HG03558 (cell line): ENCODE measurements at regions not wholly inside any gene's neighbourhood (a gene's known extent, or its start where the extent isn't known, plus 50 kb on each side); places are given as distances from the start of the nearest gene placed in this dataset.

Experiments used
- ATAC-seq: cut with Tn5 transposase; IDR thresholded peaks from one replicate; pipeline ENCODE4 v1.9.1; 2021; ENCODE audit warnings: moderate number of reproducible peaks; ENCODE audit not compliant: unreplicated experiment; ENCODE audit errors: extremely low read depth

DNA sequence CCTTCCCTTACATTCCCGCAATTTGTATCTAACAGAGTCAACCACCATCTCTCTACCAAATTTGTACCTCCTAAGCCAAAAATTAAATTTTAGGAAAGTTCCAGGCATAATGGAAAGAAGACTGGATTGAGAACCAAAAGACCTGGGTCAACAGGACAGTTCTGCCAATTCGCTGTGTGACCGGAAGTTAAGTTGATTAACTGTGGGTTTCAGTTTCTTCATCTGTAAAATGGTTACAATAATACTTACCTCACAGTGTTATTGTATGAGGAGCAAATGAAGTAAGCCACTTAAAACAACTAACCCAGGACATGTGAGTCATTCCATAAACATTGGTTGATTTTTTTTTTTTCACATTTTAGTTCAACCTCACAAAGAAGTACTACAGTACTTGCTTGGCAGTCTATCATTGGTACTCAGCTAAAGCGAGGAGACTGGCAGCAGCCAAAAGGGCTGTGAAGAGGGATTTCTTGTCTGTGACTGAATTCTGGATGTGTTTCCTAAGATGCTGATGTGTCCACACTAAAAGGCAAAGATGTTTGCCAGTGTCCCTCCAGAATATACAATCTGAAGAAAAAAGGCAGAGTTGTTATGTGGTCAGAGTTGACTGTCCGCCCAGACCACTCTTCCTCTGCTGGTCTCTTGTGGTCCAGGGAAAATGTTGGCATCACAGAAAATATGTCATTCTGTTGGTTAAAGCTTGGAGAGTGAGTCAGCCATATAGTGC is 198.6 kb downstream of the TLE1 start:
- no peak for ATAC-seq

DNA sequence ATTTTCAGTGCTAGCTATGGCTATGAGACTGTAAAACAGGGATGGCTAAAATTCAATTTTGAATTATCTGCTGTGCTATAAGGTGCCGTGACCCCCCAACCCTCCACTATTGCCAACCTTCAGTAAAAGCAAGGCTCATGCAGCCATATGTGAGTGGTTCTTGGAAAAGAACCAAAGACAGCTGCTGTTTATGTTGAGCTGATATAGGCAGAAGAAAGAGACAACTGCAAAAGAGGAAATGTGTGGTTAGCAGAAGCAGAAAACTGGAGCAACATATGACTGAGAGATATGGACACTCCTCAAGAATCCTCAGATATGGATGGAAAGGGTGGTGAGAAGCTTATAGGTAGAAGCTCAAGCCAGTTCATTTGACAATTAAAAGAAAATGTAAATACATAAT is 200.3 kb downstream of the TLE1 start:
- ATAC-seq: no peak

DNA sequence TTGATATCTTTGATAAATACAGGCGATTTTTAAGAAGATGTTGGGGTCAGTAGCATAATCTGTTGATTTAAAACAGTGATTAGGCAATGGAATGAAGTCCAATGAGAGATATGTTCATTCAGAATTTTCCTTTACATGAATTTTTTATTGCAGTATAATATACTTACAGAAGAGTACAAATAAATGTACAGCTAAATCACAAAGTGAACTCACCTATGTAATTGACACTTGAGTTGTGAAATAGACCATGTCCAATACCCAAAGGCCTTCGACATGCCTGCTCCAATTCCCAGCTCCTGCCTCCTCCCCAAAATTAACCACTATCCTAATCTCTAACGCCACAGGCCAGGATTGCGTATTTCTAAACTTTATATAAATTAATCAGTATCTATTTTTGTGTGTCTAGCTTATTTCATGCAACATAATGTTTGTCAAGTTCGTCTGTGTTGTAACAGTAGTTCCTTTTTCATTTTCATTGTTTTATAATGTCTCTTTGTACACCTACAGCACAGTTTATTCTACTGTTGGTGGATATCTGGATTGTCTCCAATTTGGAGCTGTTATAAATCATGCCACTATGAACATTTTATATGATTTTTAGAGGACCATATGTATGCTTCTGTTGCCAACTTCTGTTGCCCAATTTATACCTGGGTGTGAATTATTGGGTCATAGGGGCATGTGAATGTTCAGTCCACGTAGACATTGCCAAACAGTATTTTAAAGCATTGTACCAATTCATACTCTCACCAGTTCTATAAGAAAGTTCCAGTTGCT is 208.3 kb downstream of the TLE1 start:
- ATAC-seq: no peak

DNA sequence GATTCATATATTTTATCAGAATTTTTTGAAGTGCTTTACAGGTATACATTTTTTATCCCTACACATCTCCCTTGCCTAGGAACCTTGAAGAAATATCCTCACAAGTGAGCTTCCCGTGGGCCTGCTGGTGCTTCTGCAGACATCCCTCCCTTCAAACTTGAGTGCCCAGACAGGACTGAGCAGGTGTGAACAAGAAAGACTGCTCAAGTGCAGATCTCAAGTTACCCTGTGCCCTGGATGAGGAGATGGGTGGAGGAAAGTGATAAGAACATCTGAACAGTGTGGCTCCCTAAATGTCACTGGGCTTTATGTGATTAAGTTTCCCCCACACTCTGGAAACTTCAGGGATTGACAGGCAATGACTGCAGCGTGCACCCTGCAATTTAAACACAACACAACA is 209.8 kb downstream of the TLE1 start:
- no peak for ATAC-seq

DNA sequence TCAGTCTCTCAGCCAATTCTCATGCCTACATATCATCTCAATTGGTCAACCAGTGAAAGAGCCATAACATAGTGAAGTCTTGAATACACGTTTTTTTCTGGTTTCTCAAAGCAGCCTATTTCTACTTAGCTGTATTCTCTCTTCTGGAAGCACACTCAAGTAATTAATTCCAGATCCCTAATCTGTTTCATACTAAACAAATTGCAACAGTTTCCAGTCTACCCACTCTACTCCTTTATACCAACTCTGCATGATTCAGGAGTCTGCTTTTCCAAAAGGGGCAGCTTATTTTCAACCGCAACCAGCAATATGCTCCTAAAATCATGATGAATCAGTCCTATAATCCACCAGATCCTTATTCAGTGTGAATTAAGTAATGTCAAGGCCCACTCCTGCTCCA is 211.7 kb downstream of the TLE1 start:
- ATAC-seq: no peak

DNA sequence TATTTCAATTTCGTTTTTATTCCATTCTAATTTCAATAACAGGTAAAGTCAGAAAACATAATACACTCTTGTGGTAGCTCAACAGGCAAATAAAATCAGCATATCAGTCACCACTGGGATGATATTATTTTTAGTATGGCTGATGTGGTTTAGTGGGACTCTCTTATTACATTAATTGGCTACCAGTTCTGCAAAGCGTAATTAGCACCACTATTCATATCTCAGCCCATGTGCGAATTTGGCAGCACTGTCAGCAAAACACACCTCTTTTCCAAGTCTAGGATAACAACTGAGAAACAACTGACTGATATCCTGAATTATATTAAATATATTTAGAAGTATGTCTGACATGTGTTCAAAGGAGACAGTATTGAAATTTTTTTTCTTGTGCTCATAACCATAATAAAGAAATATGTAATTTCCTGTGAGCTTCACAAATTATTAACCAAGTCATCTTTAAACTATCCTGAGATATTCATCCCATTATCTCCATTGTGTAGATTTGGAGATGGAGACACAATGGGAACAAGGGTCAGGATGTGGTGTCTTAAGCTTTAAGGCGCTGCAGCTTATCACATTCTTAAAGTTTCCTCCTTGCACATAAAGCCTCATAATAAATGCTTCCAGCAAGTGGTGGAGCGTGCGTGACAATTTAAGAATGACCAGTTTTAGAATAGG is 212.4 kb downstream of the TLE1 start:
- no peak for ATAC-seq

DNA sequence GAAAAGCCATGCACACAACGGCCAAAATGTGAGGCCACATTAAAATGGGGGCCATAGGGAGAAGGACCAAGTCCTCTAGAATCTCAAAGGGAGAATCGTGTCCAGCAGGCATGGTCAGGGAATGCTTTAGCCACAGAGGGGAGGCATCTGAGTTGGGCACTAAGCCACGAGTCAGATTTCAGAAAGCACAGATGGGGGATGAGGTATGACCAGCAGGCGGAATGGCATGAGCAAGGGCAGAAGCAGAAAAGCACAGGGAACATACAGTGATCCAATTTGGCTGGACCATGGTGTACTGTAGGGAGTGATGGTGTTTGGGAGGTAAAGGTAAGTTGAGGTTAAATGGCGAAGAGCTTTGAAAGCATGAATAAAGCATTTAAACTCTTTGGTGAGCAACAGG is 214.6 kb downstream of the TLE1 start:
- ATAC-seq: no peak

DNA sequence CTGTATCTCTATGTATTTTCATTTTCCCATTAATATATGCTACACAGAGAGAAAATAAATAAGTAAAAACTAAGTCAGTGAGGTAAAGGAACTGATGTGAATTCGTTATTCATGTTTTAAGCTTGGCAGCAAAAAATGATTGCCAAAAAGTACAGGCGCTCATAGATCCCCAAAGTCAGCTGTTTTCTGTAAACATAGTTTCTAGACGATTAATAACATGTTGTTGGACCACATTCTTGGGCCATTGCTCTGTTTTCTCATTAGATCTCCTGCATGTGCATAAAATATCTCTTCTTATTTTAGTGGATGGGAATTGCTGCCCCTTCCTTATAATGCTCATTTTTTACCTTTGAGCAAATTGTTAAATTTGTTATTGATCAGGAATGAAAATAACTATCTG is 215.2 kb downstream of the TLE1 start:
- no peak for ATAC-seq

DNA sequence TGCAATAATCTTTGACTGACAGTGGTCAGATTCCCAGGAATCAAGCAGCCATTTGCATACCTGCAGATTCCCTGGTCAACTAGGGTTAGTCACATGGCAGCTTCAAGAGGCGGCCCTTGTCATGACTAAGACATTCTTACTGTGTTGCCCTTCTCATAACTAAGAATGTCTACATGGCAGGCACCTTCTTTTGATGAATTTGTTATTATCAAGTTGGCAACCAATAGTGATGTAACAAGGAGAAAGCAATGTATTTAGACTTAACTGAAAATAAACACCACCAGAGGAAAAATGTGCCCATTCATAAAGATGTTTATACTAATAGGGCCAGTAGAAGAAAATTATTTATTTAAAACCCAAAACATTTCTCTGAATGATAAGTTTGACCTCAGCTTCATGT is 215.6 kb downstream of the TLE1 start:
- ATAC-seq: no peak

DNA sequence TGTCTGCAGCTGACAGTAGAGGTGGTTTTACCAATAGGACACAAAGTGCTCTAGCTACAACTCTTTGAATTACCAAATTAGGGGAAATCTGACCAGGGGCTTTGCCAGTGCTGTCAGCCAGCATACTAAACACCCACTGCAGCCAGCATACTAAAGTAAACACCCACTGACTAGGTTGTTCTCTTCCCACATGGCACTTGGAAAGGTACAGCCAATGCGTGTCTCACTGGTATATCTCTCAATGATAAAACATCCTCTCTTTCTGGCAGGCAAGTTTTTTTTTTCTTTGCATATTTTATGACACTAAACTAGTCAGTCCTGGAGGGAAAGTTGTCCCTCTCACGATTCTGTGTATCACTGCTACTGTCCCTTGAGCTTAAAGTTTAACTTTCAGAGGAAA is 216.1 kb downstream of the TLE1 start:
- ATAC-seq: no peak

DNA sequence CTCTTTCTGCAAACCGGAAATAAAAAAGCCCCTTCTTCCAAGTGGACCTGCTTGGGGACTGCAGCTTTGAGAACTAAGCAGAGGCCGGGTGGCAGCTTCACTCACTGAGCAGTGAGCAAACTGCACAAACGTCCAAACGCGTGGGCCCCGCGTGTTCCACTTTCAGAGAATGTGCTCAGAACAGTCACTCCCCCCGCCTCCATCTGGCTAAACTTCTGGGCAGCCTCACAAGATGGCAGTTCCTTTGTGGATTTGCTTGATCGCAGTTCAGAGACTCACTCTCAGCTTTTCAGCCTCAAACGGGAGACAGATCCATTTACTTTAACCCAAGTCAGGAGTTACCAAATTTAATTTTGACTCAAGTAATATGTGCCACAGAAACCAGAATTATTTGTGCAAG is 216.6 kb downstream of the TLE1 start:
- no peak for ATAC-seq

DNA sequence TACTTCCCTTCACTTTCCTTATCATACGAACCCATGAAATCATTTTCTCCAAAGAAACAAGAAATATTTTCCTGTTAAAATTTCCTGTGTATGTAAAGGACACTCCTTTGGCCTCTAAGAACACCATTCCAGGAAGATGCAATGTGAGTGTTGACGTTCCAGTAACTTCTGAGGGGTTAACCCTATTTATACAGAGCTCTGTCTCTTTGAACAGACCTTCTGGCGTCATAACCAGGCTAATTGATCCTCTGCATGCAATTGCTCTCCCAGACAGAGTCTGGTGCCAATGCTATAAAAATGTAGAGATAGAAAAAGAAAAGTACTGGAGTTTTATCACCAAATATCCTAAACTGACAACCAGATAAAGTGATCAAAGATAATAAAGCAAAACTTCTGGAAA is 218.5 kb downstream of the TLE1 start:
- ATAC-seq: no peak

DNA sequence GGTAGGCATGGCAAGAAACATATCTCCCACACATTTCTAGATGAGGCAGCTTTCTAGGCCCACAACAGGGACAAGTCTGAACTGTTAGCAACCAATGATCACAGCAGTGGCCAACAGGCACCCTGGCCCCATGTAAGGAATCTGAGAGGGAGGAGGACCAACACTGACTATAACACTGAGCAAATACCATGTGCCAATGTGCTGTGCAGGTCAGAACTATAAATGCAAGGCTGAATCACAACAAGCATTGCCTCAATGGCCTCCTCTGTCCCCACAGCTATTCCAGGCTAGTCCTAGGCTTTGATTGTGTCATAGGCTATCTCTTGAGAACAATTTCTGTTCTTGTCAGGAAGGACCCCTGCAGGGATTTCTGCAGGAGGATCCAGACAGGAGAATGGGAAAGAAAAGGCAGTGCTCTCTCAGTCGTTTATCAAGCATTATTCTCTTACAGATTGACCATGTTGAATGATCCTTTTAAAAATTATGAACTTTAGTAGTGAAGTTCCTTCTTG is 221.2 kb downstream of the TLE1 start:
- no peak for ATAC-seq

DNA sequence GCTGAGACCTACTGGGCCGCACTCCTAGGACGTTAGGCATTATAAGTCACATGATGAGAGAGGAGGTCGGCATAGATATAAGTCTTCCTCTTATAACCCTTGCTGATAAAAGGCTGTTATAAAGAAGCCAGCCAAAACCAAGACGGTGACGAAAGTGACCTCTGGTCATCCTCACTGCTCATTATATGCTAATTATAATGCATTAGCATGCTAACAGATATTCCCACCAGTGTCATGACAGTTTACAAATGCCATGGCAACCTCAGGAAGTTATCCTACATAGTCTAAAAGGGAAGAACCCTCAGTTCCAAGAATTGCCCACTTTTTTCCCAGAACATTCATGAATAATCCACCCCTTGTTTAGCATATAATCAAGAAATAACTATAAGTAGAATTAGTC is 222.4 kb downstream of the TLE1 start:
- ATAC-seq: no peak

DNA sequence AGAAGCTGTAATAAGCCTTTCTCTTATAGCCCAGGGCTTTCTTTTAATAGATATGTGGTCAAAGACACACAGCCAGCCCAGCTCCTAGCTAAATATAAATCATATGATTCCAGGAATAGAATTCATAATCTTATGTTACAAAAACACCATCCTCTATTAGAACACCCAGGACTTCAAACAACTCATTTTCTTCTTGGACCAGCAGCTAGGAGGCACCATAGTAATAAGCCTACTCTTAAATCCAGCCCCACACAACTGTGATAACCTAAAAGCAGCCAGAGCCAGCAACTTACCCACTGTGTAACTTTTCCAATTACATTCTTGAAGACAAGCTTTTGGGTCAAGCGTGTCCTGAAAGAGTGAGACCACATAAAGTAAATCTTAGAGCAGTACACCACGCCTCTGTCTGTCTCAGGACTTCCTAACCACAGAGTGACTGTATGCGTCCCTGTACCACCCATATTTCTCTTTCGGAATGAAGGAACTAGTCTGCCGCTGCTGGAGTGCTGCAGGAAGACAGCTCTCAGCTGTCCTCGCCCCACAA is 223.8 kb downstream of the TLE1 start:
- ATAC-seq: no peak

DNA sequence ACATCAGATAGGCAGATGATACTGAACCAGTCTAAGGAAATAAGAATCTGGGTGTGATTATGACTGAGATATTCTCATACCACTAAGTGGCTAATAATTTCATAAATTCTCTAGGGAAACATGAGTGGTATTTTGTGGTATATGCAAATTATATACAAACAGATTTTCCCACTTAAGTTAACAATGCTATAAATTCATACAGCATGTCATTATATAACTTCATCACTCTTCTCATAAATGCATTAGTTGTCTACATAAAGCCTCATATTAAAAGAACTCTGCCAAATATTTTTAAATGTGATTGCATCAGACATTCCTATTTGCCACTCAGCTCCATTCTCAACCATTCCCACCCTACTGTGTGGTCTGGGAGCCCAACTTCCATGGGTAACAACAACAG is 226.5 kb downstream of the TLE1 start:
- ATAC-seq: no peak

DNA sequence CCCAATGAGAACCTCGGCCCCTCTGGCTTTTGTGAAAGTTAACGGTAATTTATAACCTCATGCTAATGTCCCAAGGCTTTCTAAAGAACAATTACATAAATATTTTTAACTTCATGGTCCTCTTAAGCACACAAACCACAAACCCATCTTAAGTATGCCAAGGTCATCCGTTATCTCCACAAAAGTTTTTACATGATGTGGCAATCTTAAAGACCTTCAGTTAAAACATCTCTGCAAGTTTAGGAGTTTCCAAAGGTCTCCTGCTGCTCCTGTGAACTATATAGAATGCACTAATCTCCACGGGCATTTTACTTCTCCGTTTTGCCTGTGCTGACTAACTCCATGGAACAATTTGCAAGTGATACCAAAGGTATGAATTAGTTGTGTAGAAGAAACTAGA is 228.2 kb downstream of the TLE1 start:
- no peak for ATAC-seq

DNA sequence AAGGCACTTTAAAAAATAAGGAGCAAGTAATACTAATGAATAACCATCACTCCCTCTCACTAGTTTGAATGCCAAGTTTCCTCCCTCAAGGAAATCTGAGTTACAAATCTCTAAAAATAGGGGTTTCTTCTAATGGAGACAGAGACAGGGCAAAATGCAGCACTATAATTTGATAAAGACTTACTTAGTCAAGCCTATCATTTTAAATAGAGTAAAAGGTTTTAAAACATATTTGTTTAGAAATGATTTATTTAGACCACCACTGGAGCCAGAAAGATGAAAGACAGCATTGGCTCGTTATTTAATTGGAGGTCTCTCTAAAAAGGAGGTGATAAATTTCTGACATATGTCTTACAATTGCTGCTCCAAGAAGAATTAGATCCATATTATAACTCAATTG is 228.7 kb downstream of the TLE1 start:
- no peak for ATAC-seq

DNA sequence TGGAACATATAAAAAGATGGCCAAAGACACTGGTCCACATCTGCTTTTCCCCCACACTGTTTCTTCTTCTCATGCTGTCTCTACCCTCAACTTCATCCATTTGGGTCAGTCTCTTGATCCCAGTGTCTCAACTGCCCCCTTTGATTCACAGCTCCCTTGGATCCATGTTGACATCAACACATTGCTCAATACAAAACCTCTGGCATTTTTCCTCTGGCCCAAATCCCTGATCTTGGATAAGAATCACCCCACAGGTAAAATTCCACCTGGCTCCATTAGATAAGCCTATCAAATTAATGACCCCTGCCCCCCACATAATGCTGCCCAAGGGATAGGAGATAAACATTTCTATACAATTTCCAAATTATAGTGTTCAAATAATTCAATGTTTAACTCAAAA is 229.8 kb downstream of the TLE1 start:
- ATAC-seq: no peak

DNA sequence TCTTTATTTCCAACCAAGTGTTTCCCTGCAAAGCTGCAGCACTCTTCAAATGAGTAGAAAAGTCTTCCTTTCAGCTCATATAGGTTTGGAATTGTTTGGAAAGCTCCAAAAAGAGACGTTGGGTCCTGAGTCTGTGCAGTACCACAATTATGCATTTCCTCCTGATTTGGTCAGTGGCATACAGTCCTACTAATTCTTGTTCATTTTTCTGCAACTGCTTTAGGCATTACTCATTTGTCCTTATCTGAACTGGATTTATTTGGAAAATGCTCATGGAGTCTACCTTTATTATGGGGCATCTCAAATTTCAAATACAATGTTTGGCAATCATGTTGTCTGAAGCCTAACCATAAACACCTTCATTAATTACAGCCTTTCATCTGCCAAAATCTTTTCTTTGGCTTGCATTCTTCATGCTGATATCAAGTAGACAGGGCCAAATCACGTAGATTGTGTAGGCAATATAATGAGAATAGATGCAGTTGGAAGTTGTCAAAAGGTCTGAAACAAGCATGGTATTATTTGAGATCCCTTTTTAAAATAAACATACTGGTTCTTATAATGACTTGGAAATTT is 232.8 kb downstream of the TLE1 start:
- no peak for ATAC-seq
